H1 (cell line): ENCODE measurements at regions not wholly inside any gene's neighbourhood (a gene's known extent, or its start where the extent isn't known, plus 50 kb on each side); places are given as distances from the start of the nearest gene placed in this dataset.

Source experiments
- CTCF ChIA-PET: fragments of 300-600 bp; sonication (Branson Sonifier 250); formaldehyde crosslinking; loops from one replicate; lab custom pipeline; 2021; ENCODE audit not compliant: partially characterized antibody; lab: Charles Lee
- POLR2A ChIA-PET: fragments of 300-600 bp; sonication (Branson Sonifier 250); formaldehyde crosslinking; loops from one replicate; lab custom pipeline; 2021; ENCODE audit warnings: inconsistent platforms; ENCODE audit not compliant: partially characterized antibody; lab: Charles Lee
- DNase-seq, 2 experiments: peaks; one replicate each; pipeline versions ENCODE4 v3.0.0 to v3.0.0-alpha.2; 2010 to 2022; ENCODE audit warnings: low spot score in 2 of 2, low read depth in 1 of 2, mixed read lengths in 1 of 2
- FAIRE-seq: peaks from 2 replicates; lab custom pipeline; 2011; peaks lifted over from hg19 to GRCh38; lab: Jason Lieb, UNC
- H2AFZ ChIP-seq: 2 replicates; pipeline ENCODE4 v1.8.1; 2012; ENCODE audit warnings: low read length, inconsistent platforms
- H2AK5ac ChIP-seq: 2 replicates; pipeline ENCODE4 v1.6.1; 2013; ENCODE audit warnings: low read depth, low read length
- H2BK120ac ChIP-seq: replicated peaks from 2 replicates; pipeline ENCODE3; 2013; ENCODE audit warnings: low read depth, low read length, inconsistent platforms
- H2BK12ac ChIP-seq: 2 replicates; pipeline ENCODE4 v1.6.1; 2013; ENCODE audit warnings: low read depth, low read length
- H2BK15ac ChIP-seq: 2 replicates; pipeline ENCODE4 v1.6.1; 2013; ENCODE audit warnings: low read length
- H2BK20ac ChIP-seq: 2 replicates; pipeline ENCODE4 v1.6.1; 2013; ENCODE audit warnings: low read length
- H2BK5ac ChIP-seq: 2 replicates; pipeline ENCODE4 v1.6.1; 2013; ENCODE audit warnings: low read depth, low read length
- H3K14ac ChIP-seq: 2 replicates; pipeline ENCODE4 v1.6.1; 2013; ENCODE audit warnings: inconsistent platforms; ENCODE audit not compliant: insufficient read length
- H3K18ac ChIP-seq: 2 replicates; pipeline ENCODE4 v1.6.1; 2013; ENCODE audit warnings: low read length; ENCODE audit errors: extremely low read depth
- H3K23ac ChIP-seq: 2 replicates; pipeline ENCODE4 v1.6.1; 2013; ENCODE audit warnings: inconsistent platforms; ENCODE audit not compliant: insufficient read length
- H3K23me2 ChIP-seq: 2 replicates; pipeline ENCODE4 v1.6.1; 2013; ENCODE audit warnings: low read depth, low read length
- H3K27ac ChIP-seq: 2 replicates; pipeline ENCODE4 v1.6.1; 2011; ENCODE audit warnings: low read depth, low read length, inconsistent platforms
- H3K27me3 ChIP-seq, 4 experiments: replicated peaks in 1 of 4; 1 replicate in 1 of 4; 2 replicates in 3 of 4; pipeline versions ENCODE4 v1.6.1 to v1.8.1; 2011 to 2013; ENCODE audit warnings: low read length in 3 of 4, mild to moderate bottlenecking in 3 of 4, inconsistent platforms in 2 of 4, mixed read lengths in 2 of 4, moderate library complexity in 1 of 4; ENCODE audit not compliant: control insufficient read depth in 3 of 4, insufficient read depth in 3 of 4; ENCODE audit errors: extremely low read depth in 1 of 4
- H3K36me3 ChIP-seq, 4 experiments: 2 replicates each; pipeline versions ENCODE4 v1.6.1 to v1.8.1; 2011 to 2013; ENCODE audit warnings: mild to moderate bottlenecking in 4 of 4, low read length in 3 of 4, moderate library complexity in 2 of 4, control low read depth in 1 of 4, inconsistent platforms in 1 of 4; ENCODE audit not compliant: insufficient read depth in 4 of 4, control insufficient read depth in 2 of 4
- H3K4ac ChIP-seq: replicated peaks from 2 replicates; pipeline ENCODE3; 2013; ENCODE audit warnings: low read length, low read depth, mixed read lengths, inconsistent platforms; ENCODE audit not compliant: insufficient read length
- H3K4me1 ChIP-seq, 4 experiments: replicated peaks in 1 of 4; 1 replicate in 1 of 4; 2 replicates in 3 of 4; pipeline versions ENCODE4 v1.6.1 to v1.8.1; 2011 to 2013; ENCODE audit warnings: low read length in 3 of 4, inconsistent platforms in 2 of 4, mixed read lengths in 1 of 4; ENCODE audit not compliant: insufficient read depth in 4 of 4, control insufficient read depth in 3 of 4
- H3K4me2 ChIP-seq, 2 experiments: 2 replicates each; pipeline versions ENCODE4 v1.6.1 to v1.8.1; 2011 to 2013; ENCODE audit warnings: low read depth in 2 of 2, low read length in 2 of 2, control low read depth in 1 of 2, inconsistent platforms in 1 of 2, mild to moderate bottlenecking in 1 of 2; ENCODE audit not compliant: insufficient read depth in 1 of 2
- H3K4me3 ChIP-seq, 4 experiments: fragments of 200-600, 300-600 bp in 1 of 4; sonication (generic), shearing (Covaris generic), sonication (Bioruptor Twin) in 1 of 4; 2 replicates each; pipeline versions ENCODE4 v1.5.1 to v1.8.1; 2011 to 2016; ENCODE audit warnings: low read length in 4 of 4, low read depth in 3 of 4, control low read depth in 2 of 4, inconsistent platforms in 2 of 4, mild to moderate bottlenecking in 2 of 4, mixed read lengths in 1 of 4, moderate library complexity in 1 of 4; ENCODE audit not compliant: insufficient read depth in 2 of 4; ENCODE audit errors: extremely low read depth in 1 of 4
- H3K56ac ChIP-seq: replicated peaks from 2 replicates; pipeline ENCODE3; 2013; ENCODE audit warnings: low read depth, mild to moderate bottlenecking, mixed read lengths, low read length, inconsistent platforms; ENCODE audit not compliant: insufficient read length
- H3K79me1 ChIP-seq: 2 replicates; pipeline ENCODE4 v1.6.1; 2013; ENCODE audit warnings: low read depth, low read length, control low read depth
- H3K79me2 ChIP-seq, 2 experiments: 2 replicates each; pipeline versions ENCODE4 v1.6.1 to v1.8.1; 2012 to 2013; ENCODE audit warnings: low read length in 2 of 2, mild to moderate bottlenecking in 2 of 2, inconsistent platforms in 1 of 2; ENCODE audit not compliant: insufficient read depth in 2 of 2, control insufficient read depth in 1 of 2
- H3K9ac ChIP-seq, 4 experiments: replicated peaks in 1 of 4; 1 replicate in 1 of 4; 2 replicates in 3 of 4; pipeline versions ENCODE4 v1.6.1 to v1.8.1; 2011 to 2013; ENCODE audit warnings: low read depth in 3 of 4, low read length in 3 of 4, control low read depth in 2 of 4, mild to moderate bottlenecking in 2 of 4, moderate library complexity in 2 of 4, inconsistent platforms in 1 of 4; ENCODE audit errors: extremely low read depth in 1 of 4
- H3K9me3 ChIP-seq, 2 experiments: 2 replicates each; pipeline versions ENCODE4 v1.6.1 to v1.8.1; 2012 to 2013; ENCODE audit warnings: mild to moderate bottlenecking in 2 of 2, moderate library complexity in 2 of 2, control low read depth in 1 of 2, inconsistent platforms in 1 of 2, low read depth in 1 of 2, low read length in 1 of 2, mixed read lengths in 1 of 2; ENCODE audit not compliant: insufficient read depth in 2 of 2
- H4K20me1 ChIP-seq, 2 experiments: replicated peaks in 1 of 2; 2 replicates each; pipeline versions ENCODE3 to v1.8.1; 2011 to 2013; ENCODE audit warnings: inconsistent platforms in 2 of 2, low read length in 2 of 2, mild to moderate bottlenecking in 1 of 2; ENCODE audit not compliant: insufficient read depth in 2 of 2, control insufficient read depth in 1 of 2
- H4K5ac ChIP-seq: 2 replicates; pipeline ENCODE4 v1.6.1; 2013; ENCODE audit warnings: low read length, low read depth, mixed read lengths, inconsistent platforms; ENCODE audit not compliant: insufficient read length
- H4K8ac ChIP-seq: 2 replicates; pipeline ENCODE4 v1.8.0; 2013; ENCODE audit warnings: mild to moderate bottlenecking, moderate library complexity, low read length, inconsistent platforms; ENCODE audit not compliant: insufficient read depth; ENCODE audit errors: extremely low read depth
- H4K91ac ChIP-seq: replicated peaks from 2 replicates; pipeline ENCODE3; 2013; ENCODE audit warnings: low read length, mixed read lengths, inconsistent platforms; ENCODE audit not compliant: insufficient read length
- ASH2L ChIP-seq: fragments of 200-600, 300-600 bp; sonication (generic); IDR thresholded peaks from one replicate; pipeline ENCODE4 v1.7.1; 2017; ENCODE audit warnings: low read length
- CBX8 ChIP-seq: fragments of 300-800, 300-1000 bp; sonication (generic); IDR thresholded peaks from 2 replicates; pipeline ENCODE4 v1.7.1; 2016; ENCODE audit warnings: low read depth, low read length, borderline replicate concordance
- EZH2 ChIP-seq: fragments of 200-600 bp; sonication (generic); IDR thresholded peaks from 2 replicates; pipeline ENCODE4 v1.7.1; 2012; ENCODE audit warnings: low read depth, mild to moderate bottlenecking, moderate library complexity, low read length, inconsistent platforms; ENCODE audit not compliant: severe bottlenecking
- FOSL1 ChIP-seq: IDR thresholded peaks from 2 replicates; pipeline ENCODE4 v1.6.1; 2011; ENCODE audit warnings: mild to moderate bottlenecking, low read depth, low read length, moderate library complexity; ENCODE audit not compliant: insufficient read depth
- GTF2F1 ChIP-seq: IDR thresholded peaks from 2 replicates; pipeline ENCODE4 v1.6.1; 2012; ENCODE audit warnings: low read depth, low read length, improper control_type of control experiment, borderline replicate concordance
- MAX ChIP-seq: IDR thresholded peaks from 2 replicates; pipeline ENCODE4 v1.6.1; 2012; ENCODE audit warnings: inconsistent platforms
- NANOG ChIP-seq: IDR thresholded peaks from 2 replicates; pipeline ENCODE4 v1.6.1; 2011; ENCODE audit warnings: low read length, low read depth, mild to moderate bottlenecking, inconsistent platforms; ENCODE audit not compliant: insufficient read depth, poor library complexity, severe bottlenecking
- NRF1 ChIP-seq: IDR thresholded peaks from 2 replicates; pipeline ENCODE4 v1.6.1; 2011; ENCODE audit warnings: mild to moderate bottlenecking, low read depth, low read length, improper control_type of control experiment
- POLR2AphosphoS5 ChIP-seq: IDR thresholded peaks from 2 replicates; pipeline ENCODE4 v1.6.1; 2011; ENCODE audit warnings: low read depth, low read length
- POU5F1 ChIP-seq: IDR thresholded peaks from 2 replicates; pipeline ENCODE4 v1.6.1; 2011; ENCODE audit warnings: low read depth, mild to moderate bottlenecking, low read length, moderate library complexity
- RNF2 ChIP-seq: fragments of 200-900, 300-1000 bp; sonication (generic); IDR thresholded peaks from 2 replicates; pipeline ENCODE4 v1.7.1; 2016; ENCODE audit warnings: borderline replicate concordance, low read depth, mild to moderate bottlenecking, antibody characterized with exemption, low read length; ENCODE audit not compliant: poor library complexity, severe bottlenecking; ENCODE audit errors: missing control alignments
- TAF1 ChIP-seq: IDR thresholded peaks from 2 replicates; pipeline ENCODE4 v1.6.1; 2011; ENCODE audit warnings: mild to moderate bottlenecking, low read depth, low read length
- TCF12 ChIP-seq: IDR thresholded peaks from 2 replicates; pipeline ENCODE4 v1.6.1; 2011; ENCODE audit warnings: low read depth, mild to moderate bottlenecking, low read length
- TEAD4 ChIP-seq: IDR thresholded peaks from 2 replicates; pipeline ENCODE4 v1.6.1; 2012; ENCODE audit warnings: low read depth, low read length, inconsistent platforms, mixed read lengths
- WGBS, 2 experiments: shearing (Covaris generic) in 1 of 2; methylation state at CpG; one replicate each; pipeline versions ENCODE4 v1.1.6 to v1.1.7; 2013 to 2015; ENCODE audit warnings: low lambda C conversion rate in 2 of 2, mixed read lengths in 2 of 2, inconsistent platforms in 1 of 2, low coverage in 1 of 2, missing lambda C conversion rate in 1 of 2; ENCODE audit not compliant: insufficient replicate concordance in 2 of 2, insufficient coverage in 1 of 2, insufficient read length in 1 of 2; ENCODE audit errors: extremely low coverage in 1 of 2, missing lambda C conversion rate in 1 of 2; 5-methylcytosine and 5-hydroxymethylcytosine counted together

DNA sequence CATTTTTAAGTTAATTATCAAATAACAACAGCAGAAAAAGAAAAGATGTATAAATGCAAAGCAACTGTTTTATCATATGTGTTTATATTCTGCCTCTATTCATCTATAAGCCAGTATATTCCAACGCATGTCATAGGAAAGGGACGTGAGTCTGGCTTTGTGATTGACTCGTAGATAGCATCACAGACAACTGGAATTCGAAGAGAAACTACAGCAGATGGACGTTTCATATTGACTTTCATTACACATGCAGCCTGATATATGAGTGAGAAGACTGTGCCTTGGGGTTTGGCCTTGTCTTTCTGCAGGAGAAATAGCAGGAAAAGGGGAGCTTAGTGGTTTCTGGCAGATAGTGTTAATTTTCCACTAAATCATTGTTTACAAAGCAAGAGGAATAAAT lies 1111.9 kb downstream of the MAT2B start:
- Histone ChIP-seq H4K8ac (no peak overlapping the region), H3K4me3 (no peak overlapping the region), H3K27ac (no peak overlapping the region), H3K36me3 (no peaks in the 10 kb centered on the region), H3K4ac (no peak overlapping the region), H3K4me2 (no peak overlapping the region), H3K23me2 (no peaks in the 10 kb centered on the region), H3K14ac (no peak overlapping the region), H2BK120ac (no peak overlapping the region), H2BK15ac (no peak overlapping the region), H3K4me1 (peaks cover 0 to 3% (median 0%) of the 10 kb centered on the region in 4 experiments; a peak in 2 of 7 replicates), H3K79me2 (no peaks in the 10 kb centered on the region), H4K5ac (no peak overlapping the region), H4K91ac (no peak overlapping the region), H3K18ac (no peak overlapping the region), H2BK5ac (no peak overlapping the region), H2BK12ac (no peak overlapping the region), H3K27me3 (no peaks in the 10 kb centered on the region), H4K20me1 (no peaks in the 10 kb centered on the region), H2AK5ac (no peak overlapping the region), H3K9ac (no peak overlapping the region), H2AFZ (no peak overlapping the region), H2BK20ac (no peak overlapping the region), H3K56ac (no peak overlapping the region), H3K79me1 (no peaks in the 10 kb centered on the region), H3K23ac (no peak overlapping the region), H3K9me3 (no peaks in the 10 kb centered on the region)
- ChIA-PET POLR2A (no interaction called here), CTCF (no interaction called here)
- FAIRE-seq (no peak), DNase-seq (no peak)
- WGBS, 2 experiments = 94% methylated on average over 5 of the region's 5 CpGs; no CpG with 5 or more reads in 1 of the 2 experiments
- TF ChIP-seq EZH2 (no peak), GTF2F1 (no peak), NRF1 (no peak), FOSL1 (no peak), POU5F1 (no peak), TAF1 (no peak), TCF12 (no peak), POLR2AphosphoS5 (no peak), MAX (no peak), CBX8 (no peak), RNF2 (no peak), TEAD4 (no peak), NANOG (no peak), ASH2L (no peak)
